OCI-LY7 (cell line): ENCODE measurements at regions not wholly inside any gene's neighbourhood (a gene's known extent, or its start where the extent isn't known, plus 50 kb on each side); places are given as distances from the start of the nearest gene placed in this dataset.

Source experiments
- BruUV-seq: library from RNA; stranded (reverse); fragments of 400-500 nt; replicated peaks from 2 replicates; lab custom pipeline; 2021; lab: Mats Ljungman, UMichigan
- CTCF ChIA-PET: fragments of 300-600 bp; sonication (Branson Sonifier 250); formaldehyde crosslinking; loops from one replicate; lab custom pipeline; 2022; ENCODE audit warnings: antibody characterized with exemption; ENCODE audit not compliant: unreplicated experiment; lab: Charles Lee
- POLR2A ChIA-PET: fragments of 300-600 bp; sonication (Branson Sonifier 250); formaldehyde crosslinking; loops from one replicate; lab custom pipeline; 2022; ENCODE audit warnings: antibody characterized with exemption; lab: Charles Lee
- DNase-seq: peaks from one replicate; pipeline ENCODE4 v3.0.0-alpha.2; 2015; ENCODE audit warnings: low spot score
- H2AFZ ChIP-seq: fragments of 200-600 bp; sonication (generic), shearing (Covaris generic); 2 replicates; pipeline ENCODE4 v1.6.1; 2014; ENCODE audit warnings: mild to moderate bottlenecking, antibody characterized with exemption, low read length, moderate library complexity
- H3K27ac ChIP-seq: fragments of 200-600 bp; sonication (generic); 2 replicates; pipeline ENCODE4 v1.5.1; 2014; ENCODE audit warnings: mixed run types, low read depth, mild to moderate bottlenecking, moderate library complexity, low read length, inconsistent platforms; ENCODE audit not compliant: poor library complexity, severe bottlenecking
- H3K36me3 ChIP-seq: fragments of 200-600 bp; sonication (generic); 2 replicates; pipeline ENCODE4 v1.6.1; 2014; ENCODE audit warnings: mild to moderate bottlenecking, antibody characterized with exemption, low read length, moderate library complexity, mixed read lengths; ENCODE audit not compliant: insufficient read depth
- H3K4me1 ChIP-seq: fragments of 200-600 bp; sonication (generic); 2 replicates; pipeline ENCODE4 v1.5.1; 2014; ENCODE audit warnings: mild to moderate bottlenecking, low read length; ENCODE audit not compliant: insufficient read depth, poor library complexity, severe bottlenecking
- H3K4me2 ChIP-seq: fragments of 200-600 bp; sonication (generic); 2 replicates; pipeline ENCODE4 v1.6.1; 2014; ENCODE audit warnings: mild to moderate bottlenecking, low read length
- H3K4me3 ChIP-seq: fragments of 200-600 bp; sonication (generic); 2 replicates; pipeline ENCODE4 v1.5.1; 2014; ENCODE audit warnings: mild to moderate bottlenecking, low read depth, low read length; ENCODE audit not compliant: poor library complexity, severe bottlenecking
- H3K79me2 ChIP-seq: fragments of 200-600 bp; sonication (generic); 2 replicates; pipeline ENCODE4 v1.6.1; 2016; ENCODE audit warnings: low read depth, mild to moderate bottlenecking, low read length, moderate library complexity, mixed read lengths; ENCODE audit not compliant: insufficient read depth
- H3K9me2 ChIP-seq: fragments of 200-600 bp; sonication (generic); 2 replicates; pipeline ENCODE4 v1.6.1; 2016; ENCODE audit warnings: mild to moderate bottlenecking, low read length, mixed read lengths; ENCODE audit not compliant: insufficient read depth
- H3K9me3 ChIP-seq: fragments of 200-600 bp; sonication (generic); 2 replicates; pipeline ENCODE4 v1.6.1; 2014; ENCODE audit warnings: mild to moderate bottlenecking, mixed run types, low read length, mixed read lengths
- H4K20me1 ChIP-seq: fragments of 200-600 bp; sonication (generic); 2 replicates; pipeline ENCODE4 v1.6.1; 2014; ENCODE audit warnings: mild to moderate bottlenecking, antibody characterized with exemption, low read length, moderate library complexity, mixed read lengths; ENCODE audit not compliant: insufficient read depth
- EZH2phosphoT487 ChIP-seq: fragments of 200-600 bp; sonication (generic); IDR thresholded peaks from 2 replicates; pipeline ENCODE4 v1.6.1; 2018; ENCODE audit warnings: low read depth, borderline replicate concordance, mild to moderate bottlenecking, mixed run types, antibody characterized with exemption, low read length, moderate library complexity, mixed read lengths
- intact Hi-C: fragments of 100-400 bp; cut with micrococcal nuclease; formaldehyde crosslinking; loops from one replicate; pipeline ENCODE4 v1.10.0; 2022; ENCODE audit not compliant: unreplicated experiment
- TF ChIP-seq, protein P1 (sequence below): fragments of 200-600 bp; sonication (generic); conservative IDR thresholded peaks from 2 replicates; pipeline ENCODE4 v1.5.1; 2014; ENCODE audit warnings: mild to moderate bottlenecking, antibody characterized with exemption, low read length, moderate library complexity, mixed read lengths

DNA sequence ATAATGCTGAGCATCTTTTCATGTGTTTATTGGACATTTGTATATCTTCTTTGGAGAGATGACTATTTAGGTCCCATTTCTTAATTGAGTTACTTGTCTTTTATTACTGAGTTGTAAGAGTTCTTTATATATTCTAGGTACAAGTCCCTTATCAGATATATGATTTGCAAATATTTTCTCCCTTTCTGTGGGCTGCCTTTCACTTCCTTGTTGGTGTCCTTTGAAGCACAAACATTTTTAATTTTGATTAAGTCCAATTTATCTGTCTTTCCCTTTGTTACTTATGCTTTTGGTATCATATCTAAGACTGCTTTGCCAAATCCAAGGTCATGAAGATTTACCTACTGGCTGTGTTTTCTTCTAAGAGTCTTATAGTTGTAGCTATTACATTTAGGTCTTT lies 113.2 kb downstream of the HNRNPD start:
- Histone ChIP-seq H3K9me3 (no peaks in the 10 kb centered on the region), H3K79me2 (no peaks in the 10 kb centered on the region), H3K36me3 (no peaks in the 10 kb centered on the region), H3K9me2 (no peaks in the 10 kb centered on the region), H3K4me1 (peaks cover 10% of the 10 kb centered on the region), H3K27ac (no peak overlapping the region), H4K20me1 (no peaks in the 10 kb centered on the region), H2AFZ (no peak overlapping the region), H3K4me2 (no peak overlapping the region), H3K4me3 (no peak overlapping the region)
- no peak for DNase-seq
- ChIA-PET CTCF (no interaction called here), POLR2A (no interaction called here)
- TF ChIP-seq EZH2phosphoT487 = no peak
- TF ChIP-seq, protein P1, sequence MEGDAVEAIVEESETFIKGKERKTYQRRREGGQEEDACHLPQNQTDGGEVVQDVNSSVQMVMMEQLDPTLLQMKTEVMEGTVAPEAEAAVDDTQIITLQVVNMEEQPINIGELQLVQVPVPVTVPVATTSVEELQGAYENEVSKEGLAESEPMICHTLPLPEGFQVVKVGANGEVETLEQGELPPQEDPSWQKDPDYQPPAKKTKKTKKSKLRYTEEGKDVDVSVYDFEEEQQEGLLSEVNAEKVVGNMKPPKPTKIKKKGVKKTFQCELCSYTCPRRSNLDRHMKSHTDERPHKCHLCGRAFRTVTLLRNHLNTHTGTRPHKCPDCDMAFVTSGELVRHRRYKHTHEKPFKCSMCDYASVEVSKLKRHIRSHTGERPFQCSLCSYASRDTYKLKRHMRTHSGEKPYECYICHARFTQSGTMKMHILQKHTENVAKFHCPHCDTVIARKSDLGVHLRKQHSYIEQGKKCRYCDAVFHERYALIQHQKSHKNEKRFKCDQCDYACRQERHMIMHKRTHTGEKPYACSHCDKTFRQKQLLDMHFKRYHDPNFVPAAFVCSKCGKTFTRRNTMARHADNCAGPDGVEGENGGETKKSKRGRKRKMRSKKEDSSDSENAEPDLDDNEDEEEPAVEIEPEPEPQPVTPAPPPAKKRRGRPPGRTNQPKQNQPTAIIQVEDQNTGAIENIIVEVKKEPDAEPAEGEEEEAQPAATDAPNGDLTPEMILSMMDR = no peak
- intact Hi-C loops = no loop called here
- no TSS peak for BruUV-seq

DNA sequence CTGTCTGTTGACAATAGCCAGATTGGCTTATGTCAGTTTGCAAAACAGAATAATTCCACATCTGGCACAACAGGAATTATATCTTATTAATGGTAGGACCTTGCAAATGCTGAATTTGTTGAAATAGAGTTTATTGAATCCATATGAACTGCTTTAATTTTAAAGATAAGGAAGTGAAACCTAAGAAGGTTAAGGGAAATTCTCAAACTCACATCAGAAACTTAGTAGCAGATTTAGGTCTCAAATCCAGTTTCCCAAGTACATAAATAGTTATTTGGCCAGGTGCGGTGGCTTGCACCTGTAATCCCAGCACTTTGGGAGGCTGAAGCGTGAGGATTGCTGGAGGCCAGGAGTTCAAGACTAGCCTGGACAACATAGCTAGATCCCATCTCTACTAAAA lies 117.1 kb downstream of the HNRNPD start:
- Histone ChIP-seq H3K4me2 (no peak overlapping the region), H3K4me3 (no peak overlapping the region), H4K20me1 (no peaks in the 10 kb centered on the region), H3K79me2 (no peaks in the 10 kb centered on the region), H3K4me1 (peaks cover 10% of the 10 kb centered on the region), H3K36me3 (no peaks in the 10 kb centered on the region), H3K27ac (no peak overlapping the region), H3K9me2 (no peaks in the 10 kb centered on the region), H3K9me3 (no peaks in the 10 kb centered on the region), H2AFZ (no peak overlapping the region)
- no peak for DNase-seq
- ChIA-PET POLR2A (interaction anchor here (0.6 to 1.4 kb wide), 3 partner anchors 10 to 884 kb away, joined by 3 to 5 read pairs (median 3); no protein-coding TSS in a partner anchor), CTCF (interaction anchor here (1.5 kb wide), 1 partner anchor 11 kb away, joined by 3 read pairs; no protein-coding TSS in a partner anchor)
- no peak for TF ChIP-seq EZH2phosphoT487
- TF ChIP-seq, protein P1 = no peak
- intact Hi-C loops = no loop called here
- no TSS peak for BruUV-seq

DNA sequence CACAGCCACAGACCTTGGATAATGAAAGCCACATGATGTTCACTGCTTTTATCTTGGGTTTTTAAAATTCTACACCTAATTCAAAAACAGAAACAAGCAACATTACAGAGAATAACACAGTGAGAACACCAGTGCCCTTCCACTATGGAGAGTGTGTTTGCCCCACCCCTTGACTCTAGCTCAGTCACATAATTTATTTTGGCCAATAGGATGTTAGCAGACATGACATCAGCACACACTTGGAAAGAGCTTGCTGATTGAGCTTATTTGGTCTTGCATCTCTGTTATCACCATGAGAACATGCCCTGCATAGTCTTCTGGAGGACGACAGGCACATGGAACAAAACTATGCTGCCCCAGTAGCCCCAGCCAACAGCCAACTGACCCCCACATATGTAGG lies 118.1 kb downstream of the HNRNPD start:
- no peaks in the 10 kb centered on the region for H3K79me2 ChIP-seq
- no peak for DNase-seq
- H3K4me3 ChIP-seq = no peak overlapping the region
- intact Hi-C loops = no loop called here
- H3K4me2 ChIP-seq = no peak overlapping the region
- no peaks in the 10 kb centered on the region for H3K36me3 ChIP-seq
- CTCF ChIA-PET = interaction anchor here (1.5 kb wide), 1 partner anchor 12 kb away, joined by 3 read pairs; no protein-coding TSS in a partner anchor
- no peak overlapping the region for H3K27ac ChIP-seq
- BruUV-seq = no TSS peak
- peaks cover 3% of the 10 kb centered on the region for H3K4me1 ChIP-seq
- POLR2A ChIA-PET = interaction anchor here (0.6 to 1.4 kb wide), 2 partner anchors 10 to 11 kb away, joined by 3 to 5 read pairs; no protein-coding TSS in a partner anchor
- H4K20me1 ChIP-seq = no peaks in the 10 kb centered on the region
- no peak overlapping the region for H2AFZ ChIP-seq
- TF ChIP-seq, protein P1 = no peak
- no peak for TF ChIP-seq EZH2phosphoT487
- no peaks in the 10 kb centered on the region for H3K9me2 ChIP-seq
- no peaks in the 10 kb centered on the region for H3K9me3 ChIP-seq
